Epidermal melanocyte (primary cell): ENCODE measurements at regions not wholly inside any gene's neighbourhood (a gene's known extent, or its start where the extent isn't known, plus 50 kb on each side); places are given as distances from the start of the nearest gene placed in this dataset.

ENCODE experiments used
- DNase-seq: peaks from one replicate; pipeline ENCODE4 v3.0.0; 2011; ENCODE audit warnings: low spot score; ENCODE audit not compliant: insufficient read length

DNA sequence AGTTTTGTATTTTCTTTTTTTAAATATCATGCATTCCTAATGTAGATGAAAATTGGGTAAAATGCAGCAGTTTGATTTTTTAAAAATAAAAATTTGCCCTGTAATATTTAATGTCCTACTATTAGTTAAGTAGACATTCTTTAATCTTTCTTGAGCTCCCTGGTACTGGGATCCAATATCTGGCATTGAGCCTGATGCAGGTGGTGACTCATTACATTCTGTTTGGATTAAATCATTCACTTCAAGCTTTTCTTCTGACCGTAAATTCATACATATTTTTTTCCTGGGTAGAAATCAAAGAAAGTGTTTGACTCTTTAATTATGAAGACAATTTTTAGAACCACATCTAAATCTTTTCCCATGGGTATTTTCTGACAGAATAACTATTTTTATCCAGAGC lies 768.8 kb upstream of the SLC35B3 start:
- no peak for DNase-seq

DNA sequence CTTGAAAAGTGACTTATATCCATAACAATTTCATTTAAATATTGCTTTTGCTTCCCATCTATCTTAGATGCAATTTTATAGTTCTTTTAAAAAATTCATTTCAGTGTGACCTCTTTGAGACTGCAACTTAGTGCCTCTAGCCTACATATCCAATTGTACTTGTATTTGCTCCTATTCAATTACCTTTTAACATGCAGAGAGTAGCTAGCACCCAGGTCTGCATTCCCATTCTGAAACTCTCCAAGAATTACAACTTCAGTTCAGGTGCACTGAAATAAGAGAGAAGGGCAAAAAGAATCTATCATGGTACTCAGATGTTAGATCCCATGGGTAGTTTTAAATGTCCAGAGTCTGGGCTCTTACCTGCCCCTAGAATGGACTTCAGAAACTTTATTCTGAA lies 765.4 kb upstream of the SLC35B3 start:
- DNase-seq: no peak

DNA sequence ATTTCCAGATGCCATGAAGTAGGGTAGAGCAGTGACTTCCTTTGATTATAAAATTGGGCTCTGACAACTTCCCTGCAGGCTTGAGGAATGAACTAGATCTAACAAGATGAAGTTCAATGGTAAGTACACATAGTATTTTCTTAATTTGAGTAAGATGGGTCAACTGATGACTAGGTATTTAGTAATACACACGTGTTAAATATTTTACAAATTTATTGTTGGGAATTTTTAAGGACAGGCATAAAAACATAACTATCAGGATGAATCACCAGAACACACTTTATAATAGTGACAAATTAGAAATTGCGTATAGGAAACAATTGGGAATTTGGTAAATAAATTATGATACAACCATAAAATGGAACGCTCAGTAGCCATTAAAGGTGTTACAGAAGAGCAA lies 762.4 kb upstream of the SLC35B3 start:
- no peak for DNase-seq

DNA sequence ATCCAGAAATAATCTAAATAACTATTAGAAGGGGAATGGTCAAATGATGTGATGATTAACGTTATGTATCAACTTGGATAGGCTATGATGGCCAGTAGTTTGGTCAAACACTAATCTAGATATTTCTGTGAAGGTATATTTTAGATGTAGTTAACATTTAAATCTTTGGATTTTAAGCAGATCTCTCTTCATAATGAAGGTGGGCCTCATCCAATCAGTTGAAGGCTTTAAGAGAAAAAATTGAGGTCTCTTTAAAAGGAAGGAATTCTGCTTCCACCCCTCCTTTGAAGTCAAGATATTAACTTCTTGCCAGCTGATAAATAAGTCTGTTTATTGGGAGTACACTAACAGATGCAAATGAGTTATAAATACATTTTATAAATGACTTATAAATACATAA lies 760.0 kb upstream of the SLC35B3 start:
- DNase-seq: no peak

DNA sequence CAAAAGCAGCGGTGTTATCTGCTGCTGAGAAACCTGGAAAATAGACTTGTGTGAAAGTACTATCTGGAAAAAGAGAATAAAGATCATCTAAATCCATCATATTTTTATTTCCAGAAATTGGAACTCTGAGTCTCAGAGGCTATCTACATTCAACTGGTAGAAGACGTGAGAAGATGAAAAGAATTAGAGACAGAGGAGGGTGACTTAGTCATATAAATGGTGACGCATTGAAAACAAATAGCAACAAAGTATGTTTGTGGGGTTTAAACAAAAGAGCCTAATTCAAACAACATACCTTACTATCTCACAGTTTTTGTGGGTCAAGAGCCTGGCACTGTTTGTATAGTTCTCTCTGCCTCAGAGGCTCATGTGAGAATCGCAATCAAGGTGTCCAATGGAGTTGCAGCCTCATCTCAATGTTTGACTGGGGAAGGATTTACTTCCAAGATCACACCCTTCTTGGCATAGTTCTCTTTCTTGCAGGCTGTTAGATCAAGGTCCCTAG lies 757.1 kb upstream of the SLC35B3 start:
- no peak for DNase-seq

DNA sequence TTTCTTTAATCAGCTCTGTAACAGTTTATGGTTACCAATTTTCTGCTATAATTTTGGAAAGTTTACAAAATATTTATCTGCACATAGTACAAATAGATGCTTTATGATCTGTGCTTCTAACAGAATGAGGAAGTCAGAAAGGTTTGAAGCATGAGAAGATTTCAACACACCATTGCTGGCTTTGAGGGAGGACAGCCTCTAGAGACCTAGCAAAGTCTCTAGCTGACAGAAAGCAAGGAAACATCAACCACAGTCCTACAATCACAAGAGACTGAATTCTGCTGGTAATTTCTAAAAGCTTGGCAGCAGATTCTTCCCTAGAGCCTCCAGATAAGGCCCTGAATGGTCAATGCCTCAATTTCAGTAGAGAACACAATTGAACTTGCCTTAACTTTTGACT lies 750.8 kb upstream of the SLC35B3 start:
- DNase-seq: no peak

DNA sequence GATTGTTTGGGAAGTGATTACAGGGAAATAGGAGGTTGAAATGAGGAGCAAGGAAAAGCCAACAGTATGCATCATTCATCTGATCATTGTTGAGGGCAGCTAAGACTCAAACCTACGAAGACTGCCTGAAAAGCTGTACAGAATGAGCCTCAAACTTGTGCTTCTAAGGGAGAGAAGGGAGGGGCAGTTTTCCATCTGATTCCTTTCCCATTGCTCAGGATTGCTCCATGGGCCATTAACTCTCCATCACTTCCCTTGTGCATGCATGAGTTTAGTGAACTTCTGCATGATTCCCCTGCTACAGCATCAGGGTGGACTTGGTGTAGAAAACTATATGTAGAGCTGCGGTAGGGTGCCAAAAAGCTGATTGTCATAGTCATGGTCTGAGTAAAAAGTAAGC lies 742.7 kb upstream of the SLC35B3 start:
- no peak for DNase-seq

DNA sequence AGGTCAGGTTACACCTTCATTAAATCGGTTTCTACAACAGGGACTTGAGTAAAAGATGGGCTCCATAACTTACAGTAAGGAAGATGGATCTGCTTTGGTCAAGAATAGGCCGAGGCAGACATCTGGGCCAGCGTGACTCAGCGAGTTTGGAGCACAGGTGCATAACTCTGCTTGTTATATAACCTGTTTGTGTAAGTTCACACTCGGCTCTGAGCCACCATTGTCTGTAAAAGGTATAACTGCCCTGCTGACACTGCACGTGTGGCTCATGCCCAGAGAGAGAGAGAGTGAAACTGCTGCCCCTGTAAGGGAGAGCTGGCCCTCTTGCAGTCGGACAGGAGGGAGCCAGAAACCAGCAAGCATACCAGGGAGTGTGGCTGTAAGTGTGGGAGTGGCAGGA lies 737.9 kb upstream of the SLC35B3 start:
- no peak for DNase-seq

DNA sequence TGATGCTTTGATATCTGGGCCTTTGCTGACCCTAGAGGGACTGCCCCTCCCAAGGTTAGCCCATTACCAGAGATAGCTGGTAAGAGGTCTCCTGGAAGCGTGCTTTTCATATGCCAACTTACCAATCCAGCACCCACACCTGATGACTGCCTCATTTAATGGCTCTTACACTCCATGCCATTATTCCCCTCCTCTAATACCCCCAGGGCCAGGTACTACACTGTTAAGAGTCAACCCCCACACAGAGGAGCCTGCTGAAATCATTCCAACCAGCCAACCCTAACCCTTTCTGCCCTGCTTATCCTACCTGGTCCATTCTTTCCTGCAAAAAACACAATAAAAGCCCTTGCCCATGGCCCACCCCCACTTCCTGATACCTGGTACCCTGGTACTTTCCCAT lies 736.8 kb upstream of the SLC35B3 start:
- DNase-seq: no peak

DNA sequence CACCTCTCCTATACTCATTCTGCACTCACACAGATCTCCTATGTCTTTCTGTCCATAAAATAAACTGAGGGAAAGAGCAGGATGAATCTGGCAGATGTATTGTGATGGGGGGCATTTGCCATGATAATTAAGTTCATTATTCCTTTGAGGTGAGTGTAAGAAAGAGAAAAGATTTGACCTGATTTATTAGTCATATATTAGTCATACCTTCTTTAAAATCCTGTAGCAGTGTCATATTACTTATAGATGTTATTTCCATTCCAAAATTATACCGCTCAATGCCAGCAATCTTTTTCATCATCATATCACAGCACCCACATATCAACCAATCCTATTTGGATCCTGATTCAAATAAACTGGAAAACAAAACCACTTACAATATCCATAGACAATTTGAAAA lies 733.3 kb upstream of the SLC35B3 start:
- no peak for DNase-seq

DNA sequence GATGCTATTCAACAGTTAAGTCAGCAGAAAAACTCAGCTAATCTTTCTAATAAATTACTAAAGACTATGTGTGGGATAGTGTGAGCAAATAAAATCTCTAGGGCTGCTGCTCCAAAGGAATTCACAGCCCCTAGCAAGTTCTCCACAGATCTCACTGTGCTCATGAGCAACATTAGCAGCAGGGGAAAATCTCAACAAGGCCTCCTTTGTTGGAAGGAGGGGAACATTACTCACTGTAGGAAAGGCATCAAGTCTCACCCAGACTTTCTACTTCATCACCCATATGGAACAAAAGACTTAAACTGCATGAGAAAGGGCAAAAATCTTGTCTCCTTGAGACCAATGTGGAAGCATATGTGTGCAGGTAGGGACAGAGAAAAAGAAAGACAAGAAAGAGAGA lies 726.4 kb upstream of the SLC35B3 start:
- DNase-seq: no peak

DNA sequence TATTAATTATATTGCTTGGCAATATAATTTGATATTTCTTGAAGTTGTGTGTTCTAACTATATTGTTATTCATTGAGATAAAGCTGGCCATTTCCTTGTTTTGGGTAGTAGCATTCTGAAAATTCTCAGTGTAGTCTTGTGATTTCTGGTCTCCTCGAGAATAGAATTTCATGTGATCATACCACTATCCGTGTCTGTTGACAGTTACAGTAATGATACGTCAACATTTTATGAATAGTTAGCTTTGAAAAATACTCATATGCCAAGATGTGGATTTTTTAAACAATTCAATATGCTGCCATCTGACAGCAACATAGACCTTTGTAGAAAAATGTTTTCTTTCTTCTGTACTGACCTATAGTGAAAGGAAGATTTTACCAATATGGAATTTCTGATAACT lies 723.7 kb upstream of the SLC35B3 start:
- DNase-seq: no peak

DNA sequence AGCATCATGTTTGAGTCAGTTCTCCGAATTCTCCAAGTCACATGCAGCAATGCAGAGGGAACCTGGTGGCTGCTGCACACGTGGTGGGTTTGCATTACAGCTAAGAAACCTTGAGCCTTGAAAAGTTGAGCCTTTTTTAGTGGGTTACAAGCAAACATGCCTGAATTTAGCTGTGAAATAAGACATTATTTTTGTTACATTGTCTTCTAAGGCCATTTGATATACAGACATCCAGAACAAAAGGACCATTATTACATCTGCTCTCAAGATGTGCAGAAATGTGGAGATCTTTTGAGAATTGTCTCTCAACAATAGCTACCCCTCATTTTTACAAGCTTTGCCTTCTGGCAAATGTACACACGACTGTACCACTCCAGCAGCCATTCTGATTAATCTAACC lies 720.5 kb upstream of the SLC35B3 start:
- no peak for DNase-seq

DNA sequence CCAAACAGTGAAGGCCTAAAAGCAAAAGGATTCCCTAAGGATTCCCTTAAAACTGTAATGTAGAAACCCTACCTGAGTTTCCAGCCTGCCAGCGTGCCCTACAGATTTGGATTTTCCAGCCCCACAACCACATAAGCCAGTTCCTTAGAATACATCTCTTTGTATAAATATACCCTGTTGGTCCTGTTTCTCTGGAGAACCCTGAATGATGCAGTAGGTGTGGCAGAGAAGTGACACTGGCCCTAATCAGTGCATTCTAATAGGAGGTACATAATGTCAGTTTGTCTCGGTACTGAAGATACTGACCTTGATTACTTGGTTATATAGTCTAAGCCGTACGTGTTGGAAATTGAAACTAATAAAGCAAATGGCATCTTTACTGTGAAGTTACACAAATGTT lies 707.8 kb upstream of the SLC35B3 start:
- DNase-seq: no peak

DNA sequence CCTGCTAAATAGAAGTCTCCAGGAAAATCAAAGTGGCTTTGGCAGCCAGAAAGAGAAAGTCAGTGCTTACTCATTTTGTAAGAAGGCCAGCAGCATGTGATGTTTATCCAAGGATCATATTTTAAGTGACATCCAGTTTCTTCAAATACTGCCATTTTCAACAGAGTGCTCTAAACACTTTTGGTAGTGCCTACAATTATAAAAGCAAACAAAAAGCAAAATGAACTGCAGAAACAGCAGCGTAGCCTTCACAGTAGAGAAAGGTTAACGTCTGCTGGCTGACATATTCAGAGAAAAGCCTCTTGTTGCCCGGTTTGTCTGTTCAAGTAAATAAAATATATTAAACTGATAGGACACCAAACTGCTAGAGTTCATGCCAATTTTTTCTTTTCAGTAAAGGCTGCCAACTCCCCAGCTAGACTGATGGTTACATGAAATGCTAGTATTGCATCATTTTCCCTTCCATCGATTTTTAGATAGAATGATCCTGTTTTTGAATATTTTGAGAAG lies 705.7 kb upstream of the SLC35B3 start:
- DNase-seq: no peak

DNA sequence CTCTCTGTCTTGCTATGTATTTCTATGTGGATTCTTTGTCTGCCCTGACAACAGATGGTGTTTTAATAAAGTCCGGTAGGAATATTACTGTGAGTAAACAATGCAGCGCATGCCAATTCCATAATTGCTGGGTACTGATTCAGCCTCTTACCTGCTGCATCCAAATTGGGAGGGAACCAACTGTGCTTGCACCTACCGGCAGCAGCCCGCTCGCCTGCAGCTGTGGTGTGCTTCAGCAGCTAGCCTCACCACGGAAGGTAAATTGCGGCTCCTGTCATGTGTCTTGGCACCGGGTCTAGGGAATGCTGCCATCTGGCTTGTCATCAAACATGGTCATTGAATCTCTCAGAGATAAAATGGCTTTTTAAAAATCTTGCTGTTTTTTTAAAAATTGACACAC lies 704.8 kb upstream of the SLC35B3 start:
- no peak for DNase-seq

DNA sequence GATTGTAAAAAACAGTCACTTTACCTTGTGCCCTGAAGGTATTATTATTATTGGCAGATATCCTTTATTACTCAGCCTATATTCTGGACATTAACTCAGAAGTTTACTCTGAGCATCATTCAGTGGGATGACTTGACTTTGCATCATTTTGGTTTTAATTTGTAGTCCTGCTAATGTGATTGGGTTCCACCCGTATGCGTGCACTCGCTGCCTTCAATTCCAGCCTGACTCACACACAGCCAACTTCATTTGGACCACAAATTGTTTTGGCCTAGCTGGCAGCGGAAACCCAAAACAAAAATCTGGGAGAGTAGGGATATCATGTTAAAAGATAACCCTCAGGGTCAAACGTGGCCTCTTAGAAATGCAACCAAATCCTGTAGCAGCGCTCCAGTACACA lies 704.4 kb upstream of the SLC35B3 start:
- no peak for DNase-seq

DNA sequence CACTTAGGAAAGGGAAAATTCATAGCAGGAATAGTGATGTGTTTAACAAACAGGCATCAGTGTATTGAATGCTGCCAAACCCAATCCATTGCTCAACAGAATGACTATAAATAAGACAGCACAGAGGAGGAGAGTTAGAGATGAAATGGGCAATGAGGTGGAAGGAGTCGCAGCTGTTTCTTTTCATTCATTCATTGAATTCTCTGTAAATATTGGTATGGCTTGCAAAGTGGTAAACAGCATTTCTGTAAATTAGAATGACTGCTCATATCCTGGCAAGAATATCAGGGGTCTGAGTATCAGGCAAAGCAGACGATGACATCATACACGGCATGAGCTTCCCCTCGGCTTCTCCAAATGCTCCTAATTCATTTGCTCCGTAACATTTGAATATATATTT lies 703.6 kb upstream of the SLC35B3 start:
- no peak for DNase-seq

DNA sequence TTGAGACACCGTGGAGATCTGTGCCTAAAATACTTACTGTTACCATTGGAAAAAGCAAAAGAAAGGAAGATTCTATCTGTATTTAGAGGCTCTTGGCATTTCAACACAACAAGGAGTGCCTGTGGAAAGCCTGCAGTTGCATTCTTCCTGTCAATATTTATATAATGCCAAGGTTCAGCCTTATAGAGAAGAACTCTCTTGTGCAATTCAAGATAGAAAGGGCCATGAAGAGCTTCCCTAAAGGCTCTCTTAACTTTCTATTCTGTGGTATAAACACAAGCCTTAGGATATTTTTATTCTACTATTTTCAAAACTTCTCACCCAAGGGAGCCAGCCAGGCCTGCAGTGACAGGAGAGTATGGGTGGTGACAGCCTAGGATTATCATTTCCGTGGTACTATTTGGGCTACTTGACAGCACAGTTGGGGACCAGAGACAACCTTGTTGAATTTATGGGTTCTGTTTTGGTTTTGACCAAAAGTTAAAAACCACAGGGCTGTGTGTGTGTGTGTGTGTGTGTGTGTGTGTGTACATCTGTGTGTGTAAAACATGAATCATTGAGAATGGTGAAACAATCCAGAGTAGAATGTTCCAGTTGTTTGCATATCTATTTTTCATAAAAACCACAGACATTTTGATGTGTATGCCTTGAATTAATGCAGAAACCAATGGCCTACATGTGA lies 700.9 kb upstream of the SLC35B3 start:
- no peak for DNase-seq

DNA sequence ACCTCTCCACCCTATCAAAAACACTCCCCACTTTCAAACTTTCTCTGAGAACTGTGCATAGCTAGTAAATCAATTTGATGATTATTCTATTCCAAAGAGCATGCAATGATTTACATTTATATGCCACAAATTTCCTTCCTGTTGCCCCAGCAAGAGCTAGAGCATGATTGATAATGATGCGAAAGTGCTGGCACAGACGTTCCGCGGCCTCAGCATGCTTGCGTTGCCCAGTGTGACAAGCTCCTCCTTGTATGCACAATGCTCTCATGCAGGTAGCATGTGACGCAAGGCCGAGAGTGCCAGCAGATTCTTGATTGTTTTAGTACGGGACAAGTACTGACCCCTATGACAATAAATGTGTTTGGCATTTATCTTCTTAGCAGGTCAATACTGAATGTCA lies 696.3 kb upstream of the SLC35B3 start:
- DNase-seq: no peak

DNA sequence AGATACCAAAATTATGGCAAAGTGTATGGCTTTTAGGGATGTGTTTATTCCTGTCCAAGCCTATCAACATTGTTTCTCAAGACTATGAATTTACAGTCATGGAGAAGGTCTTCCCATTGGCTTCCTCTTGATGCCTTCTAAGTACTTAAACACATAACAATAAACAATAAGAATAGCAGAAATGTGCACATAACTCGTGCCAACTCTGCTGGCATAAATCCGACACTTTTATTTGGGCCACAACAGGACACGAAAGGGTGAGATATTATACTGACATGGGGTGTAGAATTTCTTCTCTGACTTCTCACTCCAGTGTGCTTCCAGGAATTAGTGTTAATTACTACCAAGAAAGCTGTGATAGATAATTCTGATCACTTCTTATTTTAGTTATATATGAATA lies 695.9 kb upstream of the SLC35B3 start:
- no peak for DNase-seq

DNA sequence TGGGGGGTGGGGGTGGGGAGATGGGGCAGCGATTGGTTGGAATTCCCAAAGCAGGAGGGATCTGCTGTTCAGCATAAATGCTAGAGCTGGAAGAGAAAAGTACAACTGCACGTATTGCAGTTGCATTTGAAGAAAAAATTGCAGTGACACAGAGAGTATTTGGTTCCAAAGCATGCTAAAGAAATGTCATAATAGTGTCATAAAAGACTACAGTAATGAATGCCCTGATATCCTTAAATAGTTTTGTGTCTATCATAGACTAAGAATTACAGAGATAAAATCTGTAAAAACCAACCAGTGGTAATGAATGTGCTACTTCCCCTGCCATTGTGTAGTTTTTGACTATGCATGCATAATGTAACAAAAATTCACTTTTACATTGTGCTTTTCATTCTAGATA lies 693.6 kb upstream of the SLC35B3 start:
- DNase-seq: no peak

DNA sequence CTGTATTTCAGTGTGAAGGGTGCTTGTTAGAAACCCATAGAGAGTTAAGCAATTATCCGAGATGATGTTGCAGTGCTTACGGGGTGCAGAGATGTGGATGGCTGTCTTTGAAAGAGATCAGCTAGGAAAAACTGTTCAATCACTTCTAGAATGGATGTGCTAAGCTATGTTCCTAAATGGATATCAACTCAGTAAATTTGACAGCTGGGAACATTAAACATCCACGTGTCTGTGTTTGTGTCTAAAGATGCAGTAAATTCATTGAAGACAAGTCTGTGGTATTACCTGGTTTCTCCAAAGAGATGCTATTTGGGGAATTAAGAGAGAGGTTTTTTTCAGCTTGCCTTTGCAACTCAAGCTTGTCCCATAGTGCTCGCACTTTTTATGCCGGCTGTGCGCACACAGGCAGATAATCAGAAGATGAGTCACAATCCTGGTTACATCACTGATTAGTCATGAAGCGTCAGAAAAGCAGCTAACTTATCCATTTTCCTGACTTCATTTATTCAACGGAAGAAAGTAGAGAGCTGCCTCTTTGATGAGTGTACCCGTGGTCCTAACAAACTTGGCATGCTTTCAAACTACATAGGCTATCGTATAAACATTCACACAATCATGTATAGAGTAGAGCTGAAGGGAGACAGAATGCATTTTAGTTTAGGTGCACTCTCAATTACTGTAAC lies 691.7 kb upstream of the SLC35B3 start:
- no peak for DNase-seq
